IMR-90 (cell line): ENCODE measurements at regions not wholly inside any gene's neighbourhood (a gene's known extent, or its start where the extent isn't known, plus 50 kb on each side); places are given as distances from the start of the nearest gene placed in this dataset.

Experiments
- ATAC-seq: fragments of 200-7000 bp; cut with Tn5 transposase; 2 replicates; pipeline ENCODE4 v1.9.1; 2020; ENCODE audit warnings: low read depth, mild to moderate bottlenecking, moderate library complexity
- BruUV-seq: library from RNA; stranded (reverse); fragments of 400-500 nt; replicated peaks from 2 replicates; lab custom pipeline; 2021; lab: Mats Ljungman, UMichigan
- CTCF ChIA-PET: fragments of 300-600 bp; formaldehyde crosslinking; extraction: SDS; loops from one replicate; lab custom pipeline; 2021; ENCODE audit warnings: antibody characterized with exemption; lab: Yijun Ruan, JAX
- POLR2A ChIA-PET: fragments of 300-600 bp; sonication (Branson Sonifier 250); formaldehyde crosslinking; loops from one replicate; lab custom pipeline; 2022; ENCODE audit warnings: antibody characterized with exemption; ENCODE audit not compliant: unreplicated experiment; lab: Charles Lee
- DNase-seq: peaks from one replicate; pipeline ENCODE4 v3.0.0; 2013
- H2AFZ ChIP-seq: replicated peaks from 2 replicates; pipeline ENCODE3; 2013; ENCODE audit warnings: low read length, mild to moderate bottlenecking; ENCODE audit not compliant: poor library complexity
- H2AK5ac ChIP-seq: 2 replicates; pipeline ENCODE4 v1.6.1; 2013; ENCODE audit warnings: low read depth, low read length, inconsistent platforms
- H2AK9ac ChIP-seq: replicated peaks from 2 replicates; pipeline ENCODE3; 2013; ENCODE audit warnings: mild to moderate bottlenecking, low read depth, low read length, moderate library complexity; ENCODE audit not compliant: poor library complexity
- H2BK120ac ChIP-seq: 2 replicates; pipeline ENCODE4 v1.6.1; 2013; ENCODE audit warnings: low read depth, low read length, inconsistent platforms
- H2BK15ac ChIP-seq: 3 replicates; pipeline ENCODE4 v1.6.1; 2013; ENCODE audit warnings: low read depth, low read length, inconsistent platforms
- H2BK20ac ChIP-seq: 2 replicates; pipeline ENCODE4 v1.6.1; 2013; ENCODE audit warnings: low read depth, mild to moderate bottlenecking, inconsistent platforms, low read length, moderate library complexity
- H2BK5ac ChIP-seq: 2 replicates; pipeline ENCODE4 v1.6.1; 2013; ENCODE audit warnings: mild to moderate bottlenecking, low read depth, low read length, inconsistent platforms; ENCODE audit not compliant: poor library complexity, severe bottlenecking
- H3K14ac ChIP-seq: replicated peaks from 2 replicates; pipeline ENCODE4 v1.6.1; 2013; ENCODE audit warnings: low read depth, low read length, inconsistent platforms
- H3K18ac ChIP-seq: 2 replicates; pipeline ENCODE4 v1.6.1; 2013; ENCODE audit warnings: low read depth, low read length, control low read depth
- H3K23ac ChIP-seq: 2 replicates; pipeline ENCODE4 v1.6.1; 2013; ENCODE audit warnings: low read depth, low read length, inconsistent platforms
- H3K27ac ChIP-seq: 2 replicates; pipeline ENCODE4 v1.5.1; 2013; ENCODE audit warnings: mild to moderate bottlenecking, control low read depth, low read length; ENCODE audit not compliant: insufficient read depth
- H3K27me3 ChIP-seq: 2 replicates; pipeline ENCODE4 v1.6.1; 2013; ENCODE audit warnings: low read length; ENCODE audit not compliant: control insufficient read depth, insufficient read depth
- H3K36me3 ChIP-seq: 2 replicates; pipeline ENCODE4 v1.6.1; 2013; ENCODE audit warnings: low read length, mixed read lengths; ENCODE audit not compliant: control insufficient read depth, insufficient read depth
- H3K4ac ChIP-seq: 2 replicates; pipeline ENCODE4 v1.6.1; 2013; ENCODE audit warnings: low read depth, low read length, inconsistent platforms
- H3K4me1 ChIP-seq: 2 replicates; pipeline ENCODE4 v1.6.1; 2013; ENCODE audit warnings: low read length, mixed read lengths; ENCODE audit not compliant: control insufficient read depth, insufficient read depth
- H3K4me2 ChIP-seq: 2 replicates; pipeline ENCODE4 v1.6.1; 2013; ENCODE audit warnings: low read depth, mild to moderate bottlenecking, control low read depth, low read length, moderate library complexity
- H3K4me3 ChIP-seq: 2 replicates; pipeline ENCODE4 v1.5.1; 2013; ENCODE audit warnings: low read depth, mild to moderate bottlenecking, control low read depth, low read length, moderate library complexity; ENCODE audit not compliant: insufficient read depth
- H3K56ac ChIP-seq: 2 replicates; pipeline ENCODE4 v1.6.1; 2013; ENCODE audit warnings: low read length, inconsistent platforms; ENCODE audit not compliant: insufficient read depth; ENCODE audit errors: extremely low read depth
- H3K79me1 ChIP-seq, 2 experiments: 2 replicates each; pipeline ENCODE4 v1.6.1; 2013; ENCODE audit warnings: low read length in 2 of 2, inconsistent platforms in 1 of 2, low read depth in 1 of 2
- H3K9ac ChIP-seq: 2 replicates; pipeline ENCODE4 v1.6.1; 2013; ENCODE audit warnings: low read depth, low read length, control low read depth
- H3K9me1 ChIP-seq: 2 replicates; pipeline ENCODE4 v1.6.1; 2013; ENCODE audit warnings: low read length, inconsistent platforms; ENCODE audit not compliant: insufficient read depth
- H3K9me3 ChIP-seq: 2 replicates; pipeline ENCODE4 v1.6.1; 2013; ENCODE audit warnings: low read length; ENCODE audit not compliant: control insufficient read depth, insufficient read depth
- H4K20me1 ChIP-seq: 2 replicates; pipeline ENCODE4 v1.6.1; 2013; ENCODE audit warnings: low read length, inconsistent platforms; ENCODE audit not compliant: insufficient read depth
- H4K5ac ChIP-seq: 2 replicates; pipeline ENCODE4 v1.6.1; 2013; ENCODE audit warnings: mild to moderate bottlenecking, low read depth, low read length, control low read depth
- H4K8ac ChIP-seq, 2 experiments: 2 replicates each; pipeline ENCODE4 v1.6.1; 2013; ENCODE audit warnings: low read depth in 2 of 2, low read length in 2 of 2, control low read depth in 1 of 2, inconsistent platforms in 1 of 2
- H4K91ac ChIP-seq: 2 replicates; pipeline ENCODE4 v1.6.1; 2013; ENCODE audit warnings: low read depth, low read length, inconsistent platforms; ENCODE audit not compliant: insufficient read depth
- RCOR1 ChIP-seq: IDR thresholded peaks from 2 replicates; pipeline ENCODE4 v1.6.1; 2012; ENCODE audit warnings: mild to moderate bottlenecking, low read length, improper control_type of control experiment; ENCODE audit not compliant: insufficient replicate concordance
- WGBS, 2 experiments: methylation state at CpG; one replicate each; pipeline versions ENCODE4 v1.1.5 to v1.1.7; 2013; ENCODE audit warnings: missing lambda C conversion rate in 2 of 2; ENCODE audit not compliant: insufficient read length in 1 of 2; ENCODE audit errors: extremely low coverage in 2 of 2; 5-methylcytosine and 5-hydroxymethylcytosine counted together
- dilution Hi-C: fragments of 300-500 bp; cut with HindIII; formaldehyde crosslinking; loops from one replicate; pipeline ENCODE4 v1.14.3; 2018; ENCODE audit warnings: low sequenced_read_pairs; ENCODE audit not compliant: unreplicated experiment
- in situ Hi-C: fragments of 300-500 bp; cut with MboI; formaldehyde crosslinking; loops from 3 replicates; pipeline ENCODE4 v1.14.3; 2019; ENCODE audit warnings: low sequenced_read_pairs, inconsistent platforms, mixed read lengths
- intact Hi-C: fragments of 100-400 bp; cut with micrococcal nuclease; formaldehyde crosslinking; loops from 2 replicates; pipeline ENCODE4 v1.10.0; 2022

DNA sequence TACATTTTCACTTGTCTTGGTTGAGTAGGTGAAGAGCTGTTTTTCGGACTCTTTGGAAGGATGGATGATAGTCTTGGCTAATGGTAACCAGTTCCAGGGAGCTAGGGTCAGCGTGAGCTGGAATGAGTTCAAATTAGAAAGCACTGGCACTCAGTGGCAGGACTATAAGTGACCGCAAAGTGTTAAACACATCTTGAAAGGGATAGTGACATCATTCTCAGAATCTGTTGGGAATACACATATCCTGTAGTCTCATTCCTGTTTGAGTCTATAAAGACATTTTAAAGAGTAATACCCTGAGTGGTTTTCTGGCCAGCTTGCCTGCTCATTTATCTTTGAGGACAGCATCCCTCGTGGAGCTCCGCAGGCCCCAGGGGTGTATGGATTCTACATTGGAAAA lies 56.7 kb upstream of the TMEM248 start:
- peaks cover 3% of the 10 kb centered on the region for H3K4me1 ChIP-seq
- no peak overlapping the region for H2AFZ ChIP-seq
- H3K27me3 ChIP-seq: no peaks in the 10 kb centered on the region
- TF ChIP-seq RCOR1: no peak
- H3K27ac ChIP-seq: no peak overlapping the region
- in situ Hi-C loops: no loop called here
- no peak overlapping the region for H2BK20ac ChIP-seq
- H3K4ac ChIP-seq: no peak overlapping the region
- H3K23ac ChIP-seq: no peak overlapping the region
- no peaks in the 10 kb centered on the region for H4K20me1 ChIP-seq
- dilution Hi-C loops: no loop called here
- H2AK9ac ChIP-seq: no peak overlapping the region
- no TSS peak for BruUV-seq
- no peak overlapping the region for H3K56ac ChIP-seq
- no peak overlapping the region for H3K18ac ChIP-seq
- ATAC-seq (no peak), DNase-seq (no peak)
- H2BK15ac ChIP-seq: no peak overlapping the region
- no peaks in the 10 kb centered on the region; the same call in 1 of the 2 replicates for H3K36me3 ChIP-seq
- whole genome bisulfite sequencing, 2 experiments: no CpG with 5 or more reads among the region's 5 CpGs
- no peak overlapping the region for H2BK5ac ChIP-seq
- H4K91ac ChIP-seq: no peak overlapping the region
- H3K9me1 ChIP-seq: no peaks in the 10 kb centered on the region; the same call in none of the 2 replicates
- ChIA-PET CTCF (no interaction called here), POLR2A (interaction anchor here (0.7 kb wide), 1 partner anchor 39 kb away, joined by 3 read pairs; no protein-coding TSS in a partner anchor)
- no peaks in the 10 kb centered on the region for H3K9me3 ChIP-seq
- no peak overlapping the region for H3K4me2 ChIP-seq
- H2BK120ac ChIP-seq: no peak overlapping the region
- no peak overlapping the region for H3K9ac ChIP-seq
- H3K14ac ChIP-seq: no peak overlapping the region
- intact Hi-C loops: no loop called here
- H3K79me1 ChIP-seq: no peaks in the 10 kb centered on the region
- no peak overlapping the region for H4K8ac ChIP-seq
- no peak overlapping the region for H2AK5ac ChIP-seq
- H4K5ac ChIP-seq: no peak overlapping the region
- H3K4me3 ChIP-seq: no peak overlapping the region
